ENCODE measurements at regions not wholly inside any gene's neighbourhood (a gene's known extent, or its start where the extent isn't known, plus 50 kb on each side); places are given as distances from the start of the nearest gene placed in this dataset.

- intact Hi-C loops (cut with DNase I), result no loop called here
- Histone ChIP-seq H3K27me3 (no peaks in the 10 kb centered on the region), H3K9me3 (no peaks in the 10 kb centered on the region), H3K27ac (no peak overlapping the region), H3K36me3 (no peaks in the 10 kb centered on the region), H3K4me1 (no peaks in the 10 kb centered on the region), H3K4me3 (no peak overlapping the region)
- ATAC-seq, result no peak
- DNase-seq, result no peak
- TF ChIP-seq CTCF (IDR thresholded peaks at IDR 0.05), result no peak
These were observed 313.1 kb downstream of the SLC6A15 start for GRCh38 chr12:84599539-84599938.

GRCh38 chr12:84596266-84596665 lies 316.3 kb downstream of the SLC6A15 start:
- peaks cover 0 to 2% of the 10 kb centered on the region in 2 donors for H3K9me3 ChIP-seq
- DNase-seq (no peak), ATAC-seq (no peak)
- no peak for TF ChIP-seq CTCF (IDR thresholded peaks at IDR 0.05)
- H3K4me1 ChIP-seq, result no peaks in the 10 kb centered on the region
- intact Hi-C loops (cut with DNase I), result no loop called here
- H3K27me3 ChIP-seq, result no peaks in the 10 kb centered on the region
- no peak overlapping the region for H3K27ac ChIP-seq
- H3K36me3 ChIP-seq, result no peaks in the 10 kb centered on the region
- H3K4me3 ChIP-seq, result no peak overlapping the region

- ATAC-seq (no peak), DNase-seq (no peak)
These were observed 318.4 kb downstream of the SLC6A15 start for GRCh38 chr12:84594157-84594556.

GRCh38 chr12:84585776-84586395 lies 326.7 kb downstream of the SLC6A15 start:
- DNase-seq (no peak), ATAC-seq (no peak)
- no peak for TF ChIP-seq CTCF (IDR thresholded peaks at IDR 0.05)
- Histone ChIP-seq H3K27ac (no peak overlapping the region), H3K36me3 (no peaks in the 10 kb centered on the region), H3K9me3 (no peaks in the 10 kb centered on the region), H3K4me1 (no peaks in the 10 kb centered on the region), H3K27me3 (no peaks in the 10 kb centered on the region), H3K4me3 (no peak overlapping the region)
- intact Hi-C loops (cut with DNase I), result no loop called here

More at GRCh38 chr12:84594157-84594556, 318.4 kb downstream of the SLC6A15 start:
- intact Hi-C loops (cut with DNase I), result no loop called here
- Histone ChIP-seq H3K27ac (no peak overlapping the region), H3K9me3 (peaks cover 0 to 2% of the 10 kb centered on the region in 2 donors), H3K27me3 (no peaks in the 10 kb centered on the region), H3K4me1 (no peaks in the 10 kb centered on the region), H3K36me3 (no peaks in the 10 kb centered on the region), H3K4me3 (no peak overlapping the region)
- no peak for TF ChIP-seq CTCF (IDR thresholded peaks at IDR 0.05)

- H3K4me3 ChIP-seq, result no peak overlapping the region
- ATAC-seq, result no peak
- no peaks in the 10 kb centered on the region for H3K36me3 ChIP-seq
- H3K4me1 ChIP-seq, result no peaks in the 10 kb centered on the region
- intact Hi-C loops (cut with DNase I), result no loop called here
- no peak for DNase-seq
- peaks cover 0 to 12% of the 10 kb centered on the region in 2 donors for H3K9me3 ChIP-seq
- no peak overlapping the region for H3K27ac ChIP-seq
- H3K27me3 ChIP-seq, result no peaks in the 10 kb centered on the region
- TF ChIP-seq CTCF (IDR thresholded peaks at IDR 0.05), result no peak
These were observed 340.4 kb downstream of the SLC6A15 start for GRCh38 chr12:84572196-84572595.
